B cell (primary cell): ENCODE measurements at regions not wholly inside any gene's neighbourhood (a gene's known extent, or its start where the extent isn't known, plus 50 kb on each side); places are given as distances from the start of the nearest gene placed in this dataset.
"Not testable (repeated sequence)": the region's sequence is repeated elsewhere in the genome, so short reads cannot be mapped to it uniquely, and the experiment has no call there.

Experiments used
- ATAC-seq: fragments of 200-7000 bp; cut with Tn5 transposase; one replicate; pipeline ENCODE4 v1.10.0; 2021; ENCODE audit warnings: low read depth, mild to moderate bottlenecking, moderate number of reproducible peaks, moderate library complexity
- CTCF ChIA-PET: fragments of 350-600 bp; sonication (Branson Sonifier 250); formaldehyde crosslinking; loops from one replicate; lab custom pipeline; 2021; ENCODE audit warnings: antibody characterized with exemption, inconsistent platforms; lab: Charles Lee
- POLR2A ChIA-PET: fragments of 350-600 bp; sonication (Branson Sonifier 250); formaldehyde crosslinking; loops from one replicate; lab custom pipeline; 2021; ENCODE audit warnings: antibody characterized with exemption; lab: Charles Lee
- DNase-seq: peaks from one replicate; pipeline ENCODE4 v3.0.0; 2013
- H2AFZ ChIP-seq: 2 replicates; pipeline ENCODE4 v1.6.1; 2012; ENCODE audit warnings: mild to moderate bottlenecking, low read depth, low read length; ENCODE audit not compliant: insufficient read depth, poor library complexity, severe bottlenecking
- H3K27ac ChIP-seq, 2 donors: 1 replicate in 1 of 2; 2 replicates in 1 of 2; pipeline ENCODE4 v1.5.1; 2012 to 2013; ENCODE audit warnings: low read length in 2 of 2, mild to moderate bottlenecking in 2 of 2, moderate library complexity in 1 of 2
- H3K27me3 ChIP-seq, 4 experiments: fragments of 200-600 bp in 1 of 4; sonication (generic) in 1 of 4; replicated peaks in 1 of 4; 1 replicate in 2 of 4; 2 replicates in 2 of 4; pipeline versions ENCODE4 v1.6.1 to v1.7.0; 2013 to 2016; ENCODE audit warnings: low read length in 3 of 4, mild to moderate bottlenecking in 2 of 4, mixed read lengths in 1 of 4, moderate library complexity in 1 of 4; ENCODE audit not compliant: insufficient read depth in 4 of 4, control insufficient read depth in 3 of 4; ENCODE audit errors: control extremely low read depth in 1 of 4
- H3K36me3 ChIP-seq, 2 experiments: replicated peaks in 1 of 2; 1 replicate in 1 of 2; 2 replicates in 1 of 2; pipeline versions ENCODE4 v1.6.1 to v1.7.1; 2013; ENCODE audit warnings: low read length in 1 of 2; ENCODE audit not compliant: insufficient read depth in 2 of 2, control insufficient read depth in 1 of 2; ENCODE audit errors: control extremely low read depth in 1 of 2, extremely low read depth in 1 of 2
- H3K4me1 ChIP-seq, 2 donors: fragments of 200-600 bp in 1 of 2; sonication (generic) in 1 of 2; 1 replicate in 1 of 2; 2 replicates in 1 of 2; pipeline versions ENCODE4 v1.5.1 to v1.6.1; 2013 to 2017; ENCODE audit warnings: low read length in 2 of 2; ENCODE audit not compliant: control insufficient read depth in 2 of 2, insufficient read depth in 2 of 2
- H3K4me2 ChIP-seq: replicated peaks from 2 replicates; pipeline ENCODE3; 2012; ENCODE audit warnings: mild to moderate bottlenecking, low read depth, low read length; ENCODE audit not compliant: poor library complexity, severe bottlenecking
- H3K4me3 ChIP-seq, 5 experiments: fragments of 200-600 bp in 1 of 5; sonication (generic) in 1 of 5; 1 replicate in 3 of 5; 2 replicates in 2 of 5; pipeline versions ENCODE4 v1.5.1 to v1.7.0; 2011 to 2016; ENCODE audit warnings: low read length in 4 of 5, mild to moderate bottlenecking in 4 of 5, low read depth in 2 of 5, control low read depth in 1 of 5, moderate library complexity in 1 of 5; ENCODE audit not compliant: insufficient read depth in 1 of 5; ENCODE audit errors: control extremely low read depth in 1 of 5, extremely low read depth in 1 of 5
- H3K79me2 ChIP-seq: fragments of 200-600 bp; sonication (generic); one replicate; pipeline ENCODE4 v1.6.0; 2016; ENCODE audit warnings: low read length; ENCODE audit not compliant: control insufficient read depth, insufficient read depth
- H3K9ac ChIP-seq: fragments of 200-600 bp; sonication (generic); 2 replicates; pipeline ENCODE4 v1.6.1; 2017; ENCODE audit warnings: mild to moderate bottlenecking, low read length, moderate library complexity
- H3K9me3 ChIP-seq, 3 donors: one replicate each; pipeline versions ENCODE4 v1.6.1 to v1.7.1; 2013; ENCODE audit warnings: low read length in 2 of 3; ENCODE audit not compliant: control insufficient read depth in 2 of 3, insufficient read depth in 1 of 3; ENCODE audit errors: control extremely low read depth in 1 of 3
- H4K20me1 ChIP-seq: 2 replicates; pipeline ENCODE4 v1.6.0; 2012; ENCODE audit warnings: mild to moderate bottlenecking, low read length; ENCODE audit not compliant: insufficient read depth, control insufficient read depth, poor library complexity, severe bottlenecking
- H3K27ac Mint-ChIP-seq: one replicate; pipeline ENCODE4 v1.8.0; 2021; ENCODE audit warnings: mixed read lengths
- H3K27me3 Mint-ChIP-seq: one replicate; pipeline ENCODE4 v1.8.0; 2021; ENCODE audit warnings: mixed read lengths
- H3K4me1 Mint-ChIP-seq: one replicate; pipeline ENCODE4 v1.8.0; 2021; ENCODE audit warnings: mixed read lengths
- H3K4me3 Mint-ChIP-seq: one replicate; pipeline ENCODE4 v1.8.0; 2021; ENCODE audit warnings: mixed read lengths
- H3K9me3 Mint-ChIP-seq: one replicate; pipeline ENCODE4 v1.8.0; 2022; ENCODE audit warnings: mixed read lengths; ENCODE audit not compliant: insufficient read depth
- CTCF ChIP-seq: fragments of 200-600 bp; IDR thresholded peaks from one replicate; pipeline ENCODE4 v1.8.0; 2022; ENCODE audit warnings: antibody characterized with exemption, mild to moderate bottlenecking
- EZH2 ChIP-seq: IDR thresholded peaks from 2 replicates; pipeline ENCODE4 v1.6.1; 2012; ENCODE audit warnings: borderline replicate concordance, low read depth, mild to moderate bottlenecking, moderate library complexity, low read length; ENCODE audit not compliant: insufficient read depth, poor library complexity, severe bottlenecking
- WGBS: methylation state at CpG from one replicate; pipeline ENCODE4 v1.1.5; 2013; ENCODE audit warnings: missing lambda C conversion rate; ENCODE audit not compliant: insufficient coverage; 5-methylcytosine and 5-hydroxymethylcytosine counted together
- intact Hi-C: fragments of 100-400 bp; cut with micrococcal nuclease; formaldehyde crosslinking; loops from one replicate; pipeline ENCODE4 v1.10.0; 2022

- no peak for ATAC-seq
- H3K4me3 Mint-ChIP-seq = no peak overlapping the region
- TF ChIP-seq CTCF = no peak
- no peak for TF ChIP-seq EZH2
- intact Hi-C loops = no loop called here
- no peak overlapping the region for H3K27ac Mint-ChIP-seq
- no CpG with 5 or more reads among the region's 3 CpGs for WGBS
- Histone ChIP-seq H2AFZ (no peak overlapping the region), H3K4me3 (no peak overlapping the region), H3K4me2 (no peak overlapping the region), H3K9me3 (no peaks in the 10 kb centered on the region), H3K36me3 (no peaks in the 10 kb centered on the region), H3K27me3 (no peaks in the 10 kb centered on the region), H3K27ac (no peak overlapping the region), H3K4me1 (no peaks in the 10 kb centered on the region), H3K9ac (no peak overlapping the region), H4K20me1 (no peaks in the 10 kb centered on the region), H3K79me2 (no peaks in the 10 kb centered on the region)
- H3K4me1 Mint-ChIP-seq = no peaks in the 10 kb centered on the region
- no peaks in the 10 kb centered on the region for H3K9me3 Mint-ChIP-seq
- CTCF ChIA-PET = no interaction called here
- H3K27me3 Mint-ChIP-seq = peaks cover 9% of the 10 kb centered on the region
- POLR2A ChIA-PET = no interaction called here
- no peak for DNase-seq
Measured at GRCh38 chrX:150213481-150214030, 149.6 kb upstream of the MAMLD1 start.

DNA sequence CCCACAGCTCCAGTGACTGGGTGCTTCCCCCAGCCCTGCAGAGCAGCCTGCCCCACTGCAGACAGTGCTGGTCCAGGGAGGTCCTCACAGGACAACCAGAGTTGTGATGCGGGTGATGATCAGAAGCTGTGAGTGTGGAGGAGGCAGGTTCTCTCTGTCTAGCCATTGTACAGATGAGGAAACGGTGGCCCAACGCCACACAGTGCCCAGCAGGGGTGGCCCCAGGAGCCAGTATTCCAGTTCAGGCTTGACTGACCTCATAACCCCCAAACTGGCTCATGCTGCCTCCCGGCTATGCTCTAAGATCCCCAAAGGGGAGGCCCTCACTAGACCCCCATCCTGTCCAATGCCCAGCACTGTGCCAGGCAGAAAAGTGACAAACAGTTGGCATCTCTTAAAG lies 147.1 kb upstream of the MAMLD1 start:
- intact Hi-C loops, H3K9me3 Mint-ChIP-seq: not testable (repeated sequence)
- no CpG with 5 or more reads among the region's 4 CpGs for WGBS

More for the DNA sequence above, 147.1 kb upstream of the MAMLD1 start:
- H3K4me1 ChIP-seq, H2AFZ ChIP-seq, H3K4me3 Mint-ChIP-seq, H3K4me1 Mint-ChIP-seq, H4K20me1 ChIP-seq, H3K4me2 ChIP-seq, H3K9me3 ChIP-seq, H3K36me3 ChIP-seq, POLR2A ChIA-PET, H3K27ac ChIP-seq, ATAC-seq, H3K27me3 ChIP-seq, DNase-seq, H3K27me3 Mint-ChIP-seq, H3K9ac ChIP-seq, H3K27ac Mint-ChIP-seq, CTCF ChIA-PET, H3K4me3 ChIP-seq, H3K79me2 ChIP-seq: not testable (repeated sequence)
